Transverse colon (tissue), 4 donors: ENCODE measurements at regions not wholly inside any gene's neighbourhood (a gene's known extent, or its start where the extent isn't known, plus 50 kb on each side); places are given as distances from the start of the nearest gene placed in this dataset.

ENCODE experiments used
- CTCF ChIP-seq, 5 experiments: fragments of 200-600 bp in 3 of 5; fragments of 450-650 bp in 2 of 5; sonication (generic) in 3 of 5; IDR thresholded peaks; 1 replicate in 2 of 5; 2 replicates in 3 of 5; pipeline ENCODE4 v1.5.1; 2016 to 2017; ENCODE audit warnings: antibody characterized with exemption in 5 of 5, inconsistent platforms in 3 of 5, mild to moderate bottlenecking in 2 of 5, moderate library complexity in 1 of 5
- EP300 ChIP-seq: sonication (generic); formaldehyde crosslinking; IDR thresholded peaks from one replicate; pipeline ENCODE4 v1.6.1; 2017; ENCODE audit warnings: antibody characterized with exemption, low read depth
- POLR2A ChIP-seq: fragments of 450-650 bp; IDR thresholded peaks from one replicate; pipeline ENCODE4 v1.6.1; 2016; ENCODE audit warnings: antibody characterized with exemption, mild to moderate bottlenecking, moderate library complexity
- POLR2AphosphoS5 ChIP-seq, 3 donors: sonication (generic); formaldehyde crosslinking; IDR thresholded peaks; one replicate each; pipeline ENCODE4 v1.6.1; 2016; ENCODE audit warnings: antibody characterized with exemption in 3 of 3

- TF ChIP-seq CTCF (IDR thresholded peaks at IDR 0.05) (no peak), POLR2A (no peak), POLR2AphosphoS5 (IDR thresholded peaks at IDR 0.05) (no peak), EP300 (no peak)
Measured at GRCh38 chr2:199207011-199207410, 250.7 kb downstream of the SATB2 start.
